Transverse colon (tissue), 4 donors: ENCODE measurements at regions not wholly inside any gene's neighbourhood (a gene's known extent, or its start where the extent isn't known, plus 50 kb on each side); places are given as distances from the start of the nearest gene placed in this dataset.

Source experiments
- DNase-seq: peaks from one replicate; pipeline ENCODE4 v3.0.0-alpha.2; 2019
- H3K27ac ChIP-seq, 4 donors: fragments of 200-600 bp; sonication (generic); 2 replicates each; pipeline ENCODE4 v1.5.1; 2016 to 2018; ENCODE audit warnings: inconsistent platforms in 4 of 4
- H3K27me3 ChIP-seq: fragments of 200-600 bp; sonication (generic); 2 replicates; pipeline ENCODE4 v1.5.1; 2017; ENCODE audit warnings: inconsistent platforms
- H3K36me3 ChIP-seq, 4 donors: fragments of 200-600 bp; sonication (generic); 2 replicates each; pipeline ENCODE4 v1.5.1; 2017 to 2019; ENCODE audit warnings: inconsistent platforms in 4 of 4
- H3K4me1 ChIP-seq, 4 donors: fragments of 200-600 bp; sonication (generic); 2 replicates each; pipeline ENCODE4 v1.5.1; 2017 to 2020; ENCODE audit warnings: inconsistent platforms in 4 of 4
- H3K4me3 ChIP-seq, 4 donors: fragments of 200-600 bp; sonication (generic); 1 replicate in 1 of 4; 2 replicates in 3 of 4; pipeline versions ENCODE4 v1.5.1 to v1.6.1; 2017 to 2019; ENCODE audit warnings: inconsistent platforms in 4 of 4
- H3K9me3 ChIP-seq, 2 donors: fragments of 200-600 bp; sonication (generic); 2 replicates each; pipeline ENCODE4 v1.5.1; 2017 to 2019; ENCODE audit warnings: inconsistent platforms in 2 of 2
- EP300 ChIP-seq: sonication (generic); formaldehyde crosslinking; IDR thresholded peaks from one replicate; pipeline ENCODE4 v1.6.1; 2017; ENCODE audit warnings: antibody characterized with exemption, low read depth
- POLR2A ChIP-seq: fragments of 450-650 bp; IDR thresholded peaks from one replicate; pipeline ENCODE4 v1.6.1; 2016; ENCODE audit warnings: antibody characterized with exemption, mild to moderate bottlenecking, moderate library complexity
- POLR2AphosphoS5 ChIP-seq, 3 donors: sonication (generic); formaldehyde crosslinking; IDR thresholded peaks; one replicate each; pipeline ENCODE4 v1.6.1; 2016; ENCODE audit warnings: antibody characterized with exemption in 3 of 3
- WGBS, 2 donors: methylation state at CpG; one replicate each; pipeline ENCODE4 v1.1.5; 2018; ENCODE audit warnings: low coverage in 1 of 2; 5-methylcytosine and 5-hydroxymethylcytosine counted together
- in situ Hi-C, 4 donors: fragments of 200-750 bp; cut with MboI; loops; one replicate each; pipeline versions ENCODE4 v1.15.0 to v1.15.1; 2017; ENCODE audit warnings: low sequenced_read_pairs in 3 of 4, low pct_ligation_motif_present in 1 of 4, low pct_unique_long_range_greater_than_20kb in 1 of 4
- intact Hi-C: fragments of 100-400 bp; cut with DNase I; formaldehyde crosslinking; loops from one replicate; pipeline ENCODE4 v1.15.1; 2023; ENCODE audit warnings: low total_unique reads
- TF ChIP-seq, protein P1 (sequence below), 5 experiments: fragments of 200-600 bp in 3 of 5; fragments of 450-650 bp in 2 of 5; sonication (generic) in 3 of 5; IDR thresholded peaks; 1 replicate in 2 of 5; 2 replicates in 3 of 5; pipeline ENCODE4 v1.5.1; 2016 to 2017; ENCODE audit warnings: antibody characterized with exemption in 5 of 5, inconsistent platforms in 3 of 5, mild to moderate bottlenecking in 2 of 5, moderate library complexity in 1 of 5

DNA sequence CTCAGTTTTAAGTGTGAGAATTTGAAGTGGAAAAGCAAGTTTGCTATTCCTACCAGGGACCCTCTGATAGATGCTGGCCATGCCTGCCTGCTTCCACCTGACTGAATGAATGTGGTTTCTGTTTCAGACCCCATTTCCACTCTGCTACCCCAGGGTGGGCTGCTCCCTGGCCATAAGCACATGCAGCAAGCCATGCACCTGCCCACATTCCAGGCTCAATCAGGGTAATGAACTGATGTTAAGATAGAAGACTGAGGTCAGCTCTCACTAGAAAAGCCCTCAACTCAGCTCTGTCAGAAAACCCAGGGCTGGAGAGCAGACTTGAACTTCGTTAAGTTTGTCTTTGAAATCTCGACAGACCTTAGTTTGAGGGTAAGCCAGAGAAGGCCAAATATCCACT, 333.9 kb downstream of the CYRIA start:
- no peak for DNase-seq
- WGBS, 2 donors = 79% methylated on average over 2 of the region's 2 CpGs; no CpG with 5 or more reads in 1 of the 2 donors
- H3K4me1 ChIP-seq = no peaks in the 10 kb centered on the region
- H3K4me3 ChIP-seq = no peak overlapping the region
- H3K9me3 ChIP-seq = no peaks in the 10 kb centered on the region
- TF ChIP-seq POLR2AphosphoS5 (IDR thresholded peaks at IDR 0.05) (no peak), POLR2A (no peak), EP300 (no peak)
- TF ChIP-seq, protein P1, sequence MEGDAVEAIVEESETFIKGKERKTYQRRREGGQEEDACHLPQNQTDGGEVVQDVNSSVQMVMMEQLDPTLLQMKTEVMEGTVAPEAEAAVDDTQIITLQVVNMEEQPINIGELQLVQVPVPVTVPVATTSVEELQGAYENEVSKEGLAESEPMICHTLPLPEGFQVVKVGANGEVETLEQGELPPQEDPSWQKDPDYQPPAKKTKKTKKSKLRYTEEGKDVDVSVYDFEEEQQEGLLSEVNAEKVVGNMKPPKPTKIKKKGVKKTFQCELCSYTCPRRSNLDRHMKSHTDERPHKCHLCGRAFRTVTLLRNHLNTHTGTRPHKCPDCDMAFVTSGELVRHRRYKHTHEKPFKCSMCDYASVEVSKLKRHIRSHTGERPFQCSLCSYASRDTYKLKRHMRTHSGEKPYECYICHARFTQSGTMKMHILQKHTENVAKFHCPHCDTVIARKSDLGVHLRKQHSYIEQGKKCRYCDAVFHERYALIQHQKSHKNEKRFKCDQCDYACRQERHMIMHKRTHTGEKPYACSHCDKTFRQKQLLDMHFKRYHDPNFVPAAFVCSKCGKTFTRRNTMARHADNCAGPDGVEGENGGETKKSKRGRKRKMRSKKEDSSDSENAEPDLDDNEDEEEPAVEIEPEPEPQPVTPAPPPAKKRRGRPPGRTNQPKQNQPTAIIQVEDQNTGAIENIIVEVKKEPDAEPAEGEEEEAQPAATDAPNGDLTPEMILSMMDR (IDR thresholded peaks at IDR 0.05) = no peak
- intact Hi-C loops (no loop called here), in situ Hi-C loops (no loop called here)
- H3K27ac ChIP-seq = no peak overlapping the region
- H3K27me3 ChIP-seq = no peaks in the 10 kb centered on the region
- no peaks in the 10 kb centered on the region for H3K36me3 ChIP-seq

DNA sequence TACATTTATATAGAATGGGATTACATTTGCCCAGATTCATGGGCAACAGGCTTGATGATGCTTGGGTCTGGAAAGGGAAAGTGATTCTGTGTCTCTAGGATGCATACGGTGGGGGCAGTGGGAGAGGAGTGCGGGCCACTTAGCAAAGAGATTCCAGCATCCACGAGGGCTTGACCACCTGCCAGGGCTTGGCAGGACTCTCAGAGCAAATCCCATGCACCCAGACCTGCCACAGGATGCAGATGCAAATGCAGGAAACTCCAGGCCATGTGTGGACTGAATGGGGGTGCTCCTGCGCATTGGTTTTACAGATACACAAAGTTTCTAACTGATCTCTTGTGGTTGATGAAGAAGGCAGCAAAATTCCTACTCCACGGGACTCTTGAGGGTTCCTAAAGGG, 334.7 kb downstream of the CYRIA start:
- intact Hi-C loops = no loop called here
- H3K27me3 ChIP-seq = no peaks in the 10 kb centered on the region
- H3K4me1 ChIP-seq = no peaks in the 10 kb centered on the region
- no peak overlapping the region for H3K27ac ChIP-seq
- in situ Hi-C loops = no loop called here
- H3K4me3 ChIP-seq = no peak overlapping the region
- no peaks in the 10 kb centered on the region for H3K9me3 ChIP-seq
- TF ChIP-seq, protein P1 (IDR thresholded peaks at IDR 0.05) = no peak
- no peak for TF ChIP-seq POLR2AphosphoS5 (IDR thresholded peaks at IDR 0.05)
- no peak for TF ChIP-seq POLR2A
- no peak for TF ChIP-seq EP300
- no peaks in the 10 kb centered on the region for H3K36me3 ChIP-seq
- DNase-seq = no peak
- WGBS, 2 donors = 38 to 50% methylated on average over 1 to 5 of the region's 5 CpGs

DNA sequence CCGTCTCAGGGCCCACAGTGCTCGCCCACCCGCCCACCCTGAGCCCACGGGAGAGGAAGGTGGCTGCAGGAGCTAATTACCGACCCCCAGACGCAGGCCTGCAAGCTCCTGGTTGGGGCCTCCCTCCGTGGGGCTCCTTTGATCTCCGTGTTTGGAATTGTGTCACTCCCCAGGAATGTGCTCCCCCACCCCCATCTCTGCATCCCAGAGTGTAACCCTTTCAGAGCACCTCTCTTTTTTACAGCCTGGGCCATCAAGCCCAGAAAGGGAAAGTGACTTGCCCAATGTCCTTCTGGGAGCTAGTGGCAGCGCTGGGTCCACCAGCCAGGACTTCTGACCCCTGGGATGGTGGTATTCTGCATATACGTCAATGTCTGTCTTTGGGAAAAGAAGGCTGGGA, 335.1 kb downstream of the CYRIA start:
- 57% methylated on average over 9 of the region's 10 CpGs; no CpG with 5 or more reads in 1 of the 2 donors for WGBS, 2 donors
- Histone ChIP-seq H3K27me3 (no peaks in the 10 kb centered on the region), H3K36me3 (no peaks in the 10 kb centered on the region), H3K27ac (no peak overlapping the region), H3K4me3 (no peak overlapping the region), H3K9me3 (no peaks in the 10 kb centered on the region), H3K4me1 (no peaks in the 10 kb centered on the region)
- TF ChIP-seq POLR2AphosphoS5 (IDR thresholded peaks at IDR 0.05) = no peak
- no peak for TF ChIP-seq EP300
- no peak for TF ChIP-seq POLR2A
- TF ChIP-seq, protein P1 (IDR thresholded peaks at IDR 0.05) = no peak
- intact Hi-C loops (no loop called here), in situ Hi-C loops (no loop called here)
- no peak for DNase-seq

DNA sequence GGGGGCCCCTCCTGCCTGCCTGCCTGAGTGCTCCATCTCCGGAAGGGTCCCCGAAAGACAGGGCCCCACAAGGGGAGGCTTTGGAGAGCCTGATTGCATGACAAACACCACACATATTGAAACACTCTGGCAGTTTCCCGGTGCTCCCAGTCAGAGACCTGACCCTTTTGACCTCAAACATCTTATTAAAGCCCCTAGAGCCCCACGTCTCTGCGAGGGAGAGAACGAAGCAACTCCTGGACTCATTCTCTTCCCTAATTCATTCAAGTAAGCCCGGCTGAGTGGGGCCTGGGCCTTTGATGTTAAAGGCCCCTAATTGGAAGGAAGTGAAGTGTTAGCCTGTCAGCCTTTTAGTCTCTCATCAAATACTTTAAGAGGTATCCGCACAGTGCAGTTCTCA, 335.6 kb downstream of the CYRIA start:
- H3K27me3 ChIP-seq = no peaks in the 10 kb centered on the region
- no peak overlapping the region for H3K27ac ChIP-seq
- intact Hi-C loops = no loop called here
- no peaks in the 10 kb centered on the region for H3K4me1 ChIP-seq
- H3K36me3 ChIP-seq = no peaks in the 10 kb centered on the region
- 82 to 84% methylated on average over 3 to 8 of the region's 8 CpGs for WGBS, 2 donors
- TF ChIP-seq POLR2A (no peak), POLR2AphosphoS5 (IDR thresholded peaks at IDR 0.05) (no peak), EP300 (no peak)
- TF ChIP-seq, protein P1 (IDR thresholded peaks at IDR 0.05) = no peak
- in situ Hi-C loops = no loop called here
- no peak for DNase-seq
- H3K9me3 ChIP-seq = no peaks in the 10 kb centered on the region
- no peak overlapping the region for H3K4me3 ChIP-seq
